ENCODE measurements at regions not wholly inside any gene's neighbourhood (a gene's known extent, or its start where the extent isn't known, plus 50 kb on each side); places are given as distances from the start of the nearest gene placed in this dataset.
"Not testable (repeated sequence)": the region's sequence is repeated elsewhere in the genome, so short reads cannot be mapped to it uniquely, and the experiment has no call there.

GRCh38 chr13:83168590-83168989 is 713.7 kb downstream of the SLITRK1 start:
- DNase-seq, result no peak
- intact Hi-C loops (cut with DNase I), result no loop called here

GRCh38 chr13:83167203-83167602 is 715.1 kb downstream of the SLITRK1 start:
- DNase-seq, result no peak
- intact Hi-C loops (cut with DNase I), result no loop called here

- no peak for DNase-seq
- intact Hi-C loops (cut with DNase I), result no loop called here
These were observed 715.7 kb downstream of the SLITRK1 start for GRCh38 chr13:83166550-83166949.

- intact Hi-C loops (cut with DNase I), result no loop called here
- no peak for DNase-seq
These were observed 719.8 kb downstream of the SLITRK1 start for GRCh38 chr13:83162493-83162892.

GRCh38 chr13:83153848-83154247 is 728.4 kb downstream of the SLITRK1 start:
- no peak for DNase-seq

GRCh38 chr13:83151308-83151660 is 731.0 kb downstream of the SLITRK1 start:
- DNase-seq, result no peak
- intact Hi-C loops (cut with DNase I), result loop anchor here (10.0 kb wide), 1 partner anchor 796 kb away; no protein-coding TSS in a partner anchor

More at GRCh38 chr13:83153848-83154247, 728.4 kb downstream of the SLITRK1 start:
- intact Hi-C loops (cut with DNase I), result loop anchor here (10.0 kb wide), 1 partner anchor 799 kb away; no protein-coding TSS in a partner anchor

GRCh38 chr13:83150616-83151307 is 731.5 kb downstream of the SLITRK1 start:
- intact Hi-C loops (cut with DNase I), result loop anchor here (10.0 kb wide), 1 partner anchor 796 kb away; no protein-coding TSS in a partner anchor

GRCh38 chr13:83136660-83137059 is 745.6 kb downstream of the SLITRK1 start:
- peak in 2 of 10 donors; percentile 57 for DNase-seq
- intact Hi-C loops (cut with DNase I), result no loop called here

More at GRCh38 chr13:83150616-83151307, 731.5 kb downstream of the SLITRK1 start:
- peak in 1 of 10 donors; percentile 11 for DNase-seq

- no peak for DNase-seq
- intact Hi-C loops (cut with DNase I), result no loop called here
These were observed 756.5 kb downstream of the SLITRK1 start for GRCh38 chr13:83125791-83126190.

- intact Hi-C loops (cut with DNase I), result no loop called here
- DNase-seq, result no peak
These were observed 760.4 kb downstream of the SLITRK1 start for GRCh38 chr13:83121896-83122295.

- intact Hi-C loops (cut with DNase I), result no loop called here
- no peak for DNase-seq
These were observed 765.2 kb downstream of the SLITRK1 start for GRCh38 chr13:83117046-83117445.

GRCh38 chr13:83101574-83102247 is 780.6 kb downstream of the SLITRK1 start:
- DNase-seq, result not testable (repeated sequence)

GRCh38 chr13:83100237-83100636 is 782.0 kb downstream of the SLITRK1 start:
- intact Hi-C loops (cut with DNase I), result no loop called here
- no peak for DNase-seq

More at GRCh38 chr13:83101574-83102247, 780.6 kb downstream of the SLITRK1 start:
- intact Hi-C loops (cut with DNase I), result not testable (repeated sequence)

- intact Hi-C loops (cut with DNase I), result no loop called here
- peak in 1 of 10 donors; percentile 12 for DNase-seq
These were observed 793.4 kb downstream of the SLITRK1 start for GRCh38 chr13:83088858-83089257.

- intact Hi-C loops (cut with DNase I), result no loop called here
- DNase-seq, result no peak
These were observed 795.3 kb downstream of the SLITRK1 start for GRCh38 chr13:83086948-83087347.

GRCh38 chr13:83086088-83086487 is 796.2 kb downstream of the SLITRK1 start:
- DNase-seq, result no peak
- intact Hi-C loops (cut with DNase I), result no loop called here

GRCh38 chr13:83085186-83085900 is 796.9 kb downstream of the SLITRK1 start:
- intact Hi-C loops (cut with DNase I), result no loop called here
- no peak for DNase-seq

- DNase-seq, result no peak
- intact Hi-C loops (cut with DNase I), result no loop called here
These were observed 804.8 kb downstream of the SLITRK1 start for GRCh38 chr13:83077499-83077898.

GRCh38 chr13:83073930-83074329 is 808.3 kb downstream of the SLITRK1 start:
- intact Hi-C loops (cut with DNase I); DNase-seq: not testable (repeated sequence)

- intact Hi-C loops (cut with DNase I), result no loop called here
- peak in 1 of 10 donors; percentile 15 for DNase-seq
These were observed 817.2 kb downstream of the SLITRK1 start for GRCh38 chr13:83065108-83065507.

GRCh38 chr13:83057119-83057518 is 825.2 kb downstream of the SLITRK1 start:
- intact Hi-C loops (cut with DNase I), result no loop called here
- DNase-seq, result no peak

Data from posterior cingulate gyrus (tissue), 11 donors.